HG03064 (cell line): ENCODE measurements at regions not wholly inside any gene's neighbourhood (a gene's known extent, or its start where the extent isn't known, plus 50 kb on each side); places are given as distances from the start of the nearest gene placed in this dataset.
"Not testable (repeated sequence)": the region's sequence is repeated elsewhere in the genome, so short reads cannot be mapped to it uniquely, and the experiment has no call there.

Source experiments
- ATAC-seq: cut with Tn5 transposase; IDR thresholded peaks from one replicate; pipeline ENCODE4 v1.9.1; 2021; ENCODE audit warnings: low read depth; ENCODE audit not compliant: unreplicated experiment

GRCh38 chr10:33493978-33494377 is 159.5 kb upstream of the NRP1 start:
- no peak for ATAC-seq

- no peak for ATAC-seq
Measured at GRCh38 chr10:33493497-33493896, 159.0 kb upstream of the NRP1 start.

- no peak for ATAC-seq
Measured at GRCh38 chr10:33492701-33493345, 158.4 kb upstream of the NRP1 start.

GRCh38 chr10:33489501-33490176 is 155.2 kb upstream of the NRP1 start:
- no peak for ATAC-seq

- no peak for ATAC-seq
Measured at GRCh38 chr10:33487014-33487776, 152.7 kb upstream of the NRP1 start.

GRCh38 chr10:33485276-33485675 is 150.8 kb upstream of the NRP1 start:
- no peak for ATAC-seq

- ATAC-seq: no peak
Measured at GRCh38 chr10:33484787-33485186, 150.3 kb upstream of the NRP1 start.

- no peak for ATAC-seq
Measured at GRCh38 chr10:33483816-33484190, 149.3 kb upstream of the NRP1 start.

- no peak for ATAC-seq
Measured at GRCh38 chr10:33483124-33483815, 148.8 kb upstream of the NRP1 start.

- ATAC-seq: no peak
Measured at GRCh38 chr10:33482486-33482885, 148.0 kb upstream of the NRP1 start.

GRCh38 chr10:33481184-33481583 is 146.7 kb upstream of the NRP1 start:
- ATAC-seq: no peak

- ATAC-seq: not testable (repeated sequence)
Measured at GRCh38 chr10:33480417-33480816, 145.9 kb upstream of the NRP1 start.

GRCh38 chr10:33478675-33479125 is 144.2 kb upstream of the NRP1 start:
- no peak for ATAC-seq

- no peak for ATAC-seq
Measured at GRCh38 chr10:33478089-33478674, 143.7 kb upstream of the NRP1 start.

GRCh38 chr10:33477291-33478088 is 143.0 kb upstream of the NRP1 start:
- no peak for ATAC-seq

- ATAC-seq: no peak
Measured at GRCh38 chr10:33476757-33477273, 142.3 kb upstream of the NRP1 start.

GRCh38 chr10:33473688-33474087 is 139.2 kb upstream of the NRP1 start:
- ATAC-seq: no peak

- not testable (repeated sequence) for ATAC-seq
Measured at GRCh38 chr10:33468006-33468405, 133.5 kb upstream of the NRP1 start.

- no peak for ATAC-seq
Measured at GRCh38 chr10:33465747-33466146, 131.3 kb upstream of the NRP1 start.

GRCh38 chr10:33463011-33463410 is 128.5 kb upstream of the NRP1 start:
- no peak for ATAC-seq
